Hippocampal formation (tissue), 2 donors: ENCODE measurements at regions not wholly inside any gene's neighbourhood (a gene's known extent, or its start where the extent isn't known, plus 50 kb on each side); places are given as distances from the start of the nearest gene placed in this dataset.
"Not testable (repeated sequence)": the region's sequence is repeated elsewhere in the genome, so short reads cannot be mapped to it uniquely, and the experiment has no call there.

Experiments used
- DNase-seq, 2 donors: peaks; one replicate each; lab custom pipeline; 2025; lab: John Stamatoyannopoulos, UW

DNA sequence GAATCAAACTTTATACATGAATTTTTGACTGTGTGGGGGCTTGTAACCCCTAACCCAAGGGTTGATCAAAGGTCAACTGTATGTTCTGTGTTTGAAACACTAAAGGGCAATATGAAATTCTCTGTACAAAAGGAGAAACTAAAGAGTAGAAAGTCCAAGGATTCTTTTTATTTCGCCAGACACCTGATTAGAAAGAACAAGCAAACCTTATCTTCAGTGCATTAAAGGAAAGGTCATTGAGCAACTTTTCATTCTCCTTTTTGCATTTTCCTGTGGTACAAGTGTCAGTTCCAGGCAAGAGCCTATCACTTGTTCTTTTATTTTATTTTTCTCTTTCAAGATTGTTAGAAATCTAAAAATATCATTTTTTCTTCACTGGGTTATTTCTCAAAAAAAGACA is 430.1 kb upstream of the EPHA3 start:
- no peak for DNase-seq

DNA sequence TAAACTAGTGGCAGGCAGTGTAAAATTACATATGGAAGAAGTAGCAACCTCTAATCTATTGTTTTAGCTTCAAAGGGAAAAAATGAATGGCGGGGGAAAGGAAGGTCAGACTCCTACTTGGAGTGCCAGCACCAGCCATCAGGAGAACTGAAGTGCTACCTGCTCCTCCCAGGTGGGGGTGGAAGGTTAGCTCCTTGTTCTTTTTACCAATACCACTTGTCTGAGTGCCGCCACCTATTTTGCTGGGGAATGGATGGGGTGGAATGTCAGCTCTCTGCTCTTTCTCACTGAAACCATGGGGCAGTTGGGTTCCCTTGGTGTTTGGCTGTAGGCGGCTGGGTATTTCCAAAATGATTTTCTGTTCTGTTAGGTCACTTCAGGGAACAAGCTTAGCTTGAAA is 428.7 kb upstream of the EPHA3 start:
- no peak for DNase-seq

DNA sequence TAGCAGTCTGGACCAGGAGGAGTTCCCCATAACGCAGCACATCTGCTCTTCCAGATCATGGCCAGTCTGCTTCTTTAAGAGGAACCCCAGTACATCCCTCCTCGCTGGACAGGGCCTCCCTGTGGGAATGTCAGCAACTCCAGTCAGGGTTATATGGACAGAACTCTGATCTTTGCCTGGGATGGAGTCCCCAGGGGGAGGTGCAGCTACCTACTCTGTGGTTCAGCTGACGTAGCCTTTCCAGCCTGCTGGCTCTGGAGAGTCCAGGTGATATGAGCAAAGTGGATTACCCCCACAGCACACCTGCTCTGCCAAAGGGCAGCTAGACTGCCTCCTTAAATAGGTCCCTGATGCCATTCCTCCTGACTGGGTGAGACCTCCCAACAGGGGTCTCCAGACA is 417.1 kb upstream of the EPHA3 start:
- no peak for DNase-seq

GRCh38 chr3:88691081-88691480 is 416.3 kb upstream of the EPHA3 start:
- DNase-seq = no peak

GRCh38 chr3:88703501-88704059 is 403.8 kb upstream of the EPHA3 start:
- no peak for DNase-seq

DNA sequence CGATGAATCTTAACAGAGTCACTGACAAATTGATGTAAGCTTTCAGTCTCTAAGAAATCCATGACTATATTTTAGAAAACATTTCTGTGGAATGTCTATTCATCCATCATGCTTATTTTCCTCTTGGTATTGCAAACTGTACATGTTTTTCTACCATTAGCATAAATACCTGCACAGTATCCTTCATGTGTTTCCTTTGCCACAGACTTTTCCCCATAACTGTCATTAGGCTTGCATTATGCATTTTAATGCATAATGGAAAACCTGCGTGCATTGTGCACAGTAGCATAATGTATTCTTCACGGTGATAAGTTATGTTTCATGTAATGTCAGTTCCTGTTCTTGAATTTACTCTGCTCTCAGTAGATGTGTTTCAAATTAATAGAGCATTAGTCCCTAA is 403.1 kb upstream of the EPHA3 start:
- DNase-seq = no peak

- DNase-seq = no peak
Measured at GRCh38 chr3:88707837-88708236, 399.6 kb upstream of the EPHA3 start.

DNA sequence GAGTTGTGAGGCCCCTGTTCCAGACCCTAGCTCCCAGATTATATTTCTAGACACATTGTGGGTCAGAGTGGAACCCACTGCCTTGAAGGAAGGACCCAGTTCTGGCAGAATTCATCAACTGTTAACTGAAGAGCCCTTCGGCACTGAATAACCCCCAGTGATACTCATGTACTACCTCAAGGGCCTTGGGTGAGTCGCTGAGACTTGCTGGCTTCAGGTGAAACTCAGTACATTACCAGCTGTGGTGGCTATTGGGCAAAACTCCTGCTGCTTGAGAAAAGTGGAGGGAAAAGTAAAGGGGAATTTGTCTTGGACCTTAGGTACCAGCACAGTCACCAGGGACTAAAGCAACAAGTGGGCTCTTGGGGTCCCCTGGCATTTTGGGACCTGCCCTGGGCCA is 394.9 kb upstream of the EPHA3 start:
- no peak for DNase-seq

DNA sequence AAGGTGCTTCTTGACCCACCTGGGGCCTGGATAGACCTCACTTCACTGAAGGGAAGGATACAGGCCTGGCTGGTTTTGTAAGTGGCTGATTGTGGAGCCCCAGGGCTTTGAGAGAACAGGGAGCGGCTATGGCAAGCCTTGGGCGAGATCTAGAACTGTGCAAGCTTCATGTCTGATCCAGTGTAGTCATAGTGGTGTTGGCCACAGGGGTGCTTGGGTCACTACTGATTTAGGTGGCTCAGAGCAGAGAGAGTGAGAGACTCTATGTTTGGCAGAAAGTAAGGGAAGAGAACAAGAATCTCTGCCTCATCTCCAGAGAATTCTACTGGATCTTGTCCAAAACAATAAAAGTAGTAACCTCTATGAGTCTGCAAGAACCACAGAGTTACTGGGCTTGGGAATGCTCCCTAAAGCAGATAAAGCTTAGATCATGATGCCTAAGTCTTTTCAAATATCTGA is 394.2 kb upstream of the EPHA3 start:
- no peak for DNase-seq

DNA sequence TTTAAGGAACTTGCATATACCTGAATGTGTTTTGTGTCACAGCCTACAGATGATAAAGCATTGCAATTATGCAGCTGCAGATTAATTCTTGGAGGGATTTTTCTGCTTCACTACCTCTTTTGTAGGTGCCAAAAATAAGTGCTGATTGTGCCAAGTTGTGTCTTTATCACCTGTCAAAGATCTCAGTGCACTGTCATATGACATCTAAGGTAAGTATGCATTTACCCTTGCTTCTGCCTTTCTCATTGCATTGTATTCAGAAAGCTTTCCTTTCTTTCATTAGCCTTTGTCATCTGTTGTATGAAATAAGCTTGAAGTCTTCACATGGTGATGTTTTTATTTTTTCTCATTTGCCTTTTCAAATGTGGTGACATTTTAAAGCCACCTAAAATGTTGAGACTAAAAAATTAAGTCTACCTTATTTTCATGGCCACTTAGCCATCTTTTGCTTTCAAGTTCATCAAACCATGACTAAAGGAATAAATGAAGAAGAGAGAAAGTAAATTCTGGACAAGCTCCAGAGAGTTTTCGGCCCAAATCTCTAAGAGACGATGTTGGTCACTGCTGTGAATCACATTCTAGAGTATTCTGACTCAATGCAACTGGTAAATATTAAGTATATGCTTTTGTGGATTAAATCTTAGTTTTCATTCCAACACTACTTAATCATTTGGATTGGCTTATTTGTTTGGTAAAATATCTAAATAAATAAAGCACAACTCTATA is 381.8 kb upstream of the EPHA3 start:
- DNase-seq = no peak

- DNase-seq = no peak
Measured at GRCh38 chr3:88732186-88732585, 375.2 kb upstream of the EPHA3 start.

DNA sequence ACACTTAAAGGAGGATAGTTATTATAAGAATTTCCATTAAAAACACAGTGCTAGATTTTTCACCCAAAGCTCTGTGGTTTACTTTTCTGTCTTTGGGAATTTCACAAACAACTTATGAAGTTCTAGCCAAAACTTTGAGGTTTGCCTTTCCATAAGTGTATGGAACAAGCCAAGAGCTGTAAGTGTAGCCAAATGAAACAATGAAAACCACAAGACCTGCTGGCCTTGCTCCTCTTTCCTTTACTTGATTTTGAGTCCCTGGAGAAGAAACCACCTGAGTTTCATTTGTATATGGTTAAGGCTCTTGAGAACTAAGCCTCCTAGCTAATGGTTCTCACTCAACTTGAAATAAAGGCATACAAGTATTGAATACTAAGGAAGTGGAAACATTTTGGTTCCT is 365.3 kb upstream of the EPHA3 start:
- DNase-seq = no peak

DNA sequence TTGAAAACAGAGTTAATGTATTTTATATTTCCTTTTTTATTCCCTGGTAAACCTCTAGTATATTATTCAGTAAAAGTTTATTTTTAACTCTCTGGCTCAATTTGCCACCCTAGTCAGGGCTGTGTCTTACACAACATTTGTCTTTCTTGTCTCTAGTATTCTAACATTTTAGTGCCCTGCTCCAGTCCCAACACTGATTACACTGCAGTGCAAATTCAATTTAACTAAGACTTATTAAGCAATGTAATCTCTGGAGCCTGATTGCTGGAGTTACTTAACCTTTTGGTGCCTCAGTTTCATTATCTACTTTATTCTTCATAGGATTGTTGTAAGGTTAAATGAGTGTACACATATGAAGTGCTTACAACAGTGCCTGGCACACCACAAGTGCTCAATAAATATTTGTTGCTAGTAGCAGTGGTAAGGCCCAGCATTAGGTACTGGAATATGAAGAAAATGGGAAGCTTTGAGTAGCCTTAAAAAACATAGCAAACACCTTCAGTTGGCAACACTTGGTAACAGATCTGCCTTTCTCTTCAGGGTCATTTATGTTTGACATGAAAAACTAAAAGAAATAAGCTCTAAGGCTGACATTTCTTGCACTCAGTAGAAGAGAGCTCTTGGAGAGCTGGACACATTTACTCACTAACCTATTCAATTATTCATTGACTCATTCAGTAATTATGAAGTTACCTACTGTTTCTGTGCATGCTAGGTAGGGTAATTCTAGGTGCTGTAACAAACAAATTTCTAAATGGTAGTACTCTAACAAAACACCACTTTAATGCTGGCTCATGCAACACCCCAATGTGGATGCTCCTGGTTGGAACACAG is 364.5 kb upstream of the EPHA3 start:
- no peak for DNase-seq

DNA sequence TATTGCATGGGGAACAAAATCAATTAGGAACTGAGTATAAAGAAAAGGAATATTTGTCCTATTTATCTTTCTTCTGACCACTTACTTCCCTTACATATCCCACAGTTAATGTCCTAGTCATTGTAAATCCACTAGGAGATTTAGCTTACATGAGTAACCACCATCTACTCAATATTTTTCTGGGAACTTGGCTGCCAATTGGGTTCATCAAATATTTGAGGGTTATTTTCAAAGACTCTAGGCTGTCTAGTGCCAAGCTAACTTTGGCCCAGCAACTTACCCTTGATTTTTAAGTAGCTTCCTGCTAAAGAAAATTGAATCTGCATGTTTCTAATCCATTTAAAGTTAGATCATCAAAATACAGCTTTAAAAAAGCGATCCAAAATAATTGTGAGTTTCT is 362.5 kb upstream of the EPHA3 start:
- no peak for DNase-seq

DNA sequence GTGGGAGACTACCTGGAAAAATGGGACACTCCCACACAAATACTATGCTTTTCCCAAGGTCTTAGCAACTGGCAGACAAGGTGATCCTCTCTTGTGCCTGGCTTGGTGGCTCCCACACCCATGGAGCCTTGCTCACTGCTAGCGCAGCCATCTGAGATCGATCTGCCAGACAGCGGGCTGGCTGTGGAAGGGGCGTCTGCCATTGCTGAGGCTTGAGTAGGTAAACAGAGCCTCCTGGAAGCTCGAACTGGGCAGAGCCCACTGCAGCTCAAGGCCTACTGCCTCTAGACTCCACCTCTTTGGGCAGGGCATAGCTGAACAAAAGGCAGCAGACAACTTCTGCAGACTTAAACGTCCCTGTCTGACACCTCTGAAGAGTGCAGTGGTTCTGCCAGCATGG is 360.3 kb upstream of the EPHA3 start:
- DNase-seq = not testable (repeated sequence)

DNA sequence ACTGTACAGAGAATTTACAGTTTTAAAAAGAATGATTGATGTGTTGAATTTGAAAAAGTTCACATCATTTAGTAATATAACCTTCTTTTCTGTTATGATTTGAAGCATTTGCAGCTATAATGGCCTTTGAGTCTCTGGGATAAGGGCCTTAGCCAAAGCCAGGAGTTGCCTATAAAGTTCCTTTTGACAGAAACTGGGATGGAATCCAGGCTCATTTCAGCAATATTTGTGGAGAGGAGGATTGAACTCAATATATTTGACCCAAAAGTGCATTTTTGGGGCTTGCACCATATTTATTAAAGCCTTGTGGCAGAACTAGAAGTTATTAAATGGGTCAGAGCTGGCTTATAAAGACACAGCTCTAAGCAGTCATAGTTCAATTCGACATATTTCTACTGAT is 348.7 kb upstream of the EPHA3 start:
- DNase-seq = no peak

DNA sequence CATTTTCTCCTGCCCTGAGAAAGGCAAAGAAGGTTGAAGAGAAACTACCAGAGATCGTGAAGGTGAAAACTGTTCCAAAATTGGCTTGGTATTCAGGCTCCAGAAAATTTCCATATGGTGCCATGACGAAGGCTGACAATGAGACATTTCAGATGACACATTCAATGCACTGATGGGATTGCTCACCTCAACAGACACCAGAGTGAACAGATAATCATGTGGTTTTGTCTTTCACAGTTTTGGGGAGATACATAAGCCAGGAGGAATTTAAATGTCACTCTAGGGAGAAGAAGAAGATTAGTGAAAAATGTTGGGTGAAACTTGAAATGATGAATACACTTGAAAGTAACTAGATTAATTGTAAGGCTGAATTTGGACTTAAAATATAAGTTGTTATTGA is 339.7 kb upstream of the EPHA3 start:
- DNase-seq = no peak

- no peak for DNase-seq
Measured at GRCh38 chr3:88773766-88774165, 333.7 kb upstream of the EPHA3 start.

DNA sequence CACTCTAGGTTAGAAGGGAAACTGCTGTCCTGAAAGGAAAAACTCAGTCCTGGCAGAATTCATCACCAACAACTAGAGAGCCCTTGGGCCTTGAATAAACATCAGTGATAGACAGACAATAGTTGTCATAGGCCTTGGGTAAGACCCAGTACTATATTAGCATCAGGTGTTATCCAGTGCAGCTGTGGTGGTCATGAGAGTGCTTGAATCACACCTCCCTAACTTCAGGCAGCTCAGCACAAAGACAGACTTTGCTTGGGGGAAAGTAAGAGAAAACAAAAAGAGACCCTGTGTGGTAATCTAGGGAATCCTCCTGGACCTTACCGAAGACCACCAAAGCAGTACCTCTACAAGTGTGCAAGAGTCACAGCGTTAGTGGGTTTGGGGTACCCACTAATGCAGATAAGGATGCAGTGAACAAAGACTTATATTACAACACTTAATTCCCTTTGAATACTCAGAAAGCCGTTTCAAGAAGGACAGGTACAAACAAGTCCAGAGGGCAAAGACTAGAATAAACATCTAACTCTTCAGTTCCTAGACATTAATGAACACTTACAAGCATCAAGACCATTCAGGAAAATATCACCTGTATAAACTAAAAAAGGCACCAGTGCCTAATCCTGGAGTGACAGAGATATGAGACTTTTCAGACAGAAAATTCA is 332.3 kb upstream of the EPHA3 start:
- DNase-seq = no peak

- no peak for DNase-seq
Measured at GRCh38 chr3:88779482-88779881, 327.9 kb upstream of the EPHA3 start.

- no peak for DNase-seq
Measured at GRCh38 chr3:88784925-88785324, 322.5 kb upstream of the EPHA3 start.

DNA sequence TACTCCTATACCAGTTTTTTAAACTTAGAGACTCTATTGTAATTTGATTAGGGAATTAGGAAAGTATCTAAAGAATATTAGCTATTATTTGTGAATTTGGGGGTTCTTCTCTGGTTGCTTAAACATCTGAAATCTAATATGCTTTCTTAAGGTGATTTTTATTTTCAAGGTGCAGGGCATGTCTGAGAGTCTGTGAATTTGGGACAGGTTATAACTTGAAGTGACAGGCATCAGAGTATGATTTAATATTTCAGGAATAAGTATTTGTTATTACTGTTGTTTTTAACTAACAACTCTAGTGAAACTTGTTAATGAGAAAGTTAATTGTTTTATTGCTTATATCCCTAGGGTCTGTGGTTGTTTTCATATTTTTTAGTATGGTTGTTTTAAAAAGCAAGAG is 321.6 kb upstream of the EPHA3 start:
- no peak for DNase-seq

DNA sequence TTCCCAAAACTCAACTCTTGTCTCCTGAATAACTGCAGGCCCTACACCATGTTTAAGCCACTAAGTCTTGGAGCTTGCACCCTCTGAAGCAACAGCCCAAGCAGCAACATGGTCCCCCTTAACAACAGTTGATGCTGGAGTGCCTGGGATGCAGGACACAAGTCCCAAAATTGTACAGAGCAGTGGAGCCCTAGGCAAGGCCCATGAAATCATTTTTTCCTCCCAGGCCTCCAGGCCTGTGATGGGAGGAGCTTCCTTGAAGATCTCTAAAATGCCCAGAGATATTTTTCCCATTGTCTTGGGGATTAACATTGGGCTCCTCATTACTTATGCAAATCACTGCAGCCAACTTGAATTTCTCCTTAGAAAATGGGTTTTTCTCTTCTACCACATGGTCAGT is 311.9 kb upstream of the EPHA3 start:
- no peak for DNase-seq
